Liver (tissue), 3 donors: ENCODE measurements at regions not wholly inside any gene's neighbourhood (a gene's known extent, or its start where the extent isn't known, plus 50 kb on each side); places are given as distances from the start of the nearest gene placed in this dataset.

Experiments used
- FOXA1 ChIP-seq: IDR thresholded peaks from 2 replicates; pipeline ENCODE4 v1.6.1; 2016; ENCODE audit warnings: antibody characterized with exemption
- FOXA2 ChIP-seq: IDR thresholded peaks from 2 replicates; pipeline ENCODE4 v1.6.1; 2016; ENCODE audit warnings: antibody characterized with exemption
- GABPA ChIP-seq, 2 donors: IDR thresholded peaks in 1 of 2; conservative IDR thresholded peaks in 1 of 2; 2 replicates each; pipeline ENCODE4 v1.6.1; 2016; ENCODE audit warnings: antibody characterized with exemption in 2 of 2, mild to moderate bottlenecking in 1 of 2, moderate library complexity in 1 of 2
- HNF4G ChIP-seq: IDR thresholded peaks from 2 replicates; pipeline ENCODE4 v1.6.1; 2016; ENCODE audit warnings: antibody characterized with exemption
- JUND ChIP-seq, 2 donors: IDR thresholded peaks; 2 replicates each; pipeline ENCODE4 v1.6.1; 2016; ENCODE audit warnings: antibody characterized with exemption in 2 of 2
- NR2F2 ChIP-seq: IDR thresholded peaks from 2 replicates; pipeline ENCODE4 v1.6.1; 2016; ENCODE audit warnings: antibody characterized with exemption
- RAD21 ChIP-seq, 2 donors: IDR thresholded peaks; 2 replicates each; pipeline ENCODE4 v1.6.1; 2016; ENCODE audit warnings: antibody characterized with exemption in 2 of 2, mild to moderate bottlenecking in 2 of 2
- TAF1 ChIP-seq: conservative IDR thresholded peaks from 2 replicates; pipeline ENCODE4 v1.6.1; 2016; ENCODE audit warnings: antibody characterized with exemption, mild to moderate bottlenecking
- YY1 ChIP-seq: IDR thresholded peaks from 2 replicates; pipeline ENCODE4 v1.6.1; 2016; ENCODE audit warnings: antibody characterized with exemption, mild to moderate bottlenecking
- TF ChIP-seq, protein P1 (sequence below): fragments of 150-350 bp; IDR thresholded peaks from 2 replicates; pipeline ENCODE4 v1.5.1; 2017; ENCODE audit warnings: improper control_type of control experiment, low read depth, low read length; ENCODE audit not compliant: missing input control
- TF ChIP-seq, protein P2 (sequence below): IDR thresholded peaks from 2 replicates; pipeline ENCODE4 v1.6.1; 2016; ENCODE audit warnings: antibody characterized with exemption
- TF ChIP-seq, protein P3 (sequence below): IDR thresholded peaks from 2 replicates; pipeline ENCODE4 v1.6.1; 2016; ENCODE audit warnings: antibody characterized with exemption
- TF ChIP-seq, protein P4 (sequence below): IDR thresholded peaks from 2 replicates; pipeline ENCODE4 v1.6.1; 2016; ENCODE audit warnings: antibody characterized with exemption, mild to moderate bottlenecking
- TF ChIP-seq, protein P5 (sequence below): IDR thresholded peaks from 2 replicates; pipeline ENCODE4 v1.6.1; 2016; ENCODE audit warnings: antibody characterized with exemption
- donor health status: healthy.
- donor health status: healthy.

DNA sequence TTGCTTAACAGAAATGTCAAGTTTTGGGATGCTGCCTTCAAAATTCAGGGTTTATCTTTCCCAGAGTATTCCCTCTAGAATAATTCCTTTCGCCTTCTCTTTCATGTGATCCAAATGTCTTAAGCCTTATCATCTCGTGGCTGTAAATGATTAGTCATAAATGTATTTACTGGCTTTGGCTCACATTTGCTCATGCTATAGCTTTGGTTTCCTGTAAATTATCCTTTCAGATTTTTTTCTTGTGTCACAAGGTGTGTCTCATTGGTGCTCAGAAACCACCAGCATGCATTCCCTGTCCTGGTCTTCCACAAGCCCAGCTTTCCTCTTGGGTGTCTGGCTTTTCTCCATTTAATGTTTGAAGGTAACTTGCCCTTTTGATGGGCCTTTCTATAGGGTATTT lies 692.7 kb upstream of the ALCAM start:
- no peak for TF ChIP-seq JUND (IDR thresholded peaks at IDR 0.05)
- TF ChIP-seq, protein P1, sequence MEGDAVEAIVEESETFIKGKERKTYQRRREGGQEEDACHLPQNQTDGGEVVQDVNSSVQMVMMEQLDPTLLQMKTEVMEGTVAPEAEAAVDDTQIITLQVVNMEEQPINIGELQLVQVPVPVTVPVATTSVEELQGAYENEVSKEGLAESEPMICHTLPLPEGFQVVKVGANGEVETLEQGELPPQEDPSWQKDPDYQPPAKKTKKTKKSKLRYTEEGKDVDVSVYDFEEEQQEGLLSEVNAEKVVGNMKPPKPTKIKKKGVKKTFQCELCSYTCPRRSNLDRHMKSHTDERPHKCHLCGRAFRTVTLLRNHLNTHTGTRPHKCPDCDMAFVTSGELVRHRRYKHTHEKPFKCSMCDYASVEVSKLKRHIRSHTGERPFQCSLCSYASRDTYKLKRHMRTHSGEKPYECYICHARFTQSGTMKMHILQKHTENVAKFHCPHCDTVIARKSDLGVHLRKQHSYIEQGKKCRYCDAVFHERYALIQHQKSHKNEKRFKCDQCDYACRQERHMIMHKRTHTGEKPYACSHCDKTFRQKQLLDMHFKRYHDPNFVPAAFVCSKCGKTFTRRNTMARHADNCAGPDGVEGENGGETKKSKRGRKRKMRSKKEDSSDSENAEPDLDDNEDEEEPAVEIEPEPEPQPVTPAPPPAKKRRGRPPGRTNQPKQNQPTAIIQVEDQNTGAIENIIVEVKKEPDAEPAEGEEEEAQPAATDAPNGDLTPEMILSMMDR = no peak
- TF ChIP-seq NR2F2 = no peak
- TF ChIP-seq TAF1 = no peak
- TF ChIP-seq, protein P2, sequence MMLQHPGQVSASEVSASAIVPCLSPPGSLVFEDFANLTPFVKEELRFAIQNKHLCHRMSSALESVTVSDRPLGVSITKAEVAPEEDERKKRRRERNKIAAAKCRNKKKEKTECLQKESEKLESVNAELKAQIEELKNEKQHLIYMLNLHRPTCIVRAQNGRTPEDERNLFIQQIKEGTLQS = no peak
- TF ChIP-seq, protein P3, sequence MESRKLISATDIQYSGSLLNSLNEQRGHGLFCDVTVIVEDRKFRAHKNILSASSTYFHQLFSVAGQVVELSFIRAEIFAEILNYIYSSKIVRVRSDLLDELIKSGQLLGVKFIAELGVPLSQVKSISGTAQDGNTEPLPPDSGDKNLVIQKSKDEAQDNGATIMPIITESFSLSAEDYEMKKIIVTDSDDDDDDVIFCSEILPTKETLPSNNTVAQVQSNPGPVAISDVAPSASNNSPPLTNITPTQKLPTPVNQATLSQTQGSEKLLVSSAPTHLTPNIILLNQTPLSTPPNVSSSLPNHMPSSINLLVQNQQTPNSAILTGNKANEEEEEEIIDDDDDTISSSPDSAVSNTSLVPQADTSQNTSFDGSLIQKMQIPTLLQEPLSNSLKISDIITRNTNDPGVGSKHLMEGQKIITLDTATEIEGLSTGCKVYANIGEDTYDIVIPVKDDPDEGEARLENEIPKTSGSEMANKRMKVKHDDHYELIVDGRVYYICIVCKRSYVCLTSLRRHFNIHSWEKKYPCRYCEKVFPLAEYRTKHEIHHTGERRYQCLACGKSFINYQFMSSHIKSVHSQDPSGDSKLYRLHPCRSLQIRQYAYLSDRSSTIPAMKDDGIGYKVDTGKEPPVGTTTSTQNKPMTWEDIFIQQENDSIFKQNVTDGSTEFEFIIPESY = no peak
- TF ChIP-seq HNF4G = no peak
- TF ChIP-seq, protein P4, sequence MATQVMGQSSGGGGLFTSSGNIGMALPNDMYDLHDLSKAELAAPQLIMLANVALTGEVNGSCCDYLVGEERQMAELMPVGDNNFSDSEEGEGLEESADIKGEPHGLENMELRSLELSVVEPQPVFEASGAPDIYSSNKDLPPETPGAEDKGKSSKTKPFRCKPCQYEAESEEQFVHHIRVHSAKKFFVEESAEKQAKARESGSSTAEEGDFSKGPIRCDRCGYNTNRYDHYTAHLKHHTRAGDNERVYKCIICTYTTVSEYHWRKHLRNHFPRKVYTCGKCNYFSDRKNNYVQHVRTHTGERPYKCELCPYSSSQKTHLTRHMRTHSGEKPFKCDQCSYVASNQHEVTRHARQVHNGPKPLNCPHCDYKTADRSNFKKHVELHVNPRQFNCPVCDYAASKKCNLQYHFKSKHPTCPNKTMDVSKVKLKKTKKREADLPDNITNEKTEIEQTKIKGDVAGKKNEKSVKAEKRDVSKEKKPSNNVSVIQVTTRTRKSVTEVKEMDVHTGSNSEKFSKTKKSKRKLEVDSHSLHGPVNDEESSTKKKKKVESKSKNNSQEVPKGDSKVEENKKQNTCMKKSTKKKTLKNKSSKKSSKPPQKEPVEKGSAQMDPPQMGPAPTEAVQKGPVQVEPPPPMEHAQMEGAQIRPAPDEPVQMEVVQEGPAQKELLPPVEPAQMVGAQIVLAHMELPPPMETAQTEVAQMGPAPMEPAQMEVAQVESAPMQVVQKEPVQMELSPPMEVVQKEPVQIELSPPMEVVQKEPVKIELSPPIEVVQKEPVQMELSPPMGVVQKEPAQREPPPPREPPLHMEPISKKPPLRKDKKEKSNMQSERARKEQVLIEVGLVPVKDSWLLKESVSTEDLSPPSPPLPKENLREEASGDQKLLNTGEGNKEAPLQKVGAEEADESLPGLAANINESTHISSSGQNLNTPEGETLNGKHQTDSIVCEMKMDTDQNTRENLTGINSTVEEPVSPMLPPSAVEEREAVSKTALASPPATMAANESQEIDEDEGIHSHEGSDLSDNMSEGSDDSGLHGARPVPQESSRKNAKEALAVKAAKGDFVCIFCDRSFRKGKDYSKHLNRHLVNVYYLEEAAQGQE = no peak
- TF ChIP-seq FOXA1 = no peak
- TF ChIP-seq YY1 = no peak
- TF ChIP-seq, protein P5, sequence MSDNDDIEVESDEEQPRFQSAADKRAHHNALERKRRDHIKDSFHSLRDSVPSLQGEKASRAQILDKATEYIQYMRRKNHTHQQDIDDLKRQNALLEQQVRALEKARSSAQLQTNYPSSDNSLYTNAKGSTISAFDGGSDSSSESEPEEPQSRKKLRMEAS = no peak
- no peak for TF ChIP-seq FOXA2
- no peak for TF ChIP-seq GABPA (IDR thresholded peaks at IDR 0.05 in 1 of 2, conservative IDR thresholded peaks at IDR 0.05 in 1 of 2)
- no peak for TF ChIP-seq RAD21 (IDR thresholded peaks at IDR 0.05)
